Activated naive CD4-positive, alpha-beta T cell treated with anti-CD3 and anti-CD28 coated beads, Interleukin-2, amount 10 ng/mL, durations not matched to agents 7 days and 5 days (primary cell): ENCODE measurements at regions not wholly inside any gene's neighbourhood (a gene's known extent, or its start where the extent isn't known, plus 50 kb on each side); places are given as distances from the start of the nearest gene placed in this dataset.

ENCODE experiments used
- CTCF ChIA-PET: fragments of 350-600 bp; sonication (Branson Sonifier 250); formaldehyde crosslinking; loops from one replicate; lab custom pipeline; 2021; ENCODE audit warnings: antibody characterized with exemption; lab: Charles Lee
- DNase-seq: peaks from one replicate; pipeline ENCODE4 v3.0.0-alpha.2; 2020
- H3K27ac Mint-ChIP-seq: one replicate; pipeline ENCODE4 v1.8.0; 2021; ENCODE audit warnings: mild to moderate bottlenecking, moderate library complexity, mixed read lengths
- H3K27me3 Mint-ChIP-seq: one replicate; pipeline ENCODE4 v1.8.0; 2021; ENCODE audit warnings: mild to moderate bottlenecking, mixed read lengths
- H3K36me3 Mint-ChIP-seq: one replicate; pipeline ENCODE4 v1.8.0; 2021; ENCODE audit warnings: mixed read lengths
- H3K4me1 Mint-ChIP-seq: one replicate; pipeline ENCODE4 v1.8.0; 2021; ENCODE audit warnings: mixed read lengths
- H3K4me3 Mint-ChIP-seq: one replicate; pipeline ENCODE4 v1.8.0; 2021; ENCODE audit warnings: mild to moderate bottlenecking, moderate library complexity, mixed read lengths
- H3K9me3 Mint-ChIP-seq: one replicate; pipeline ENCODE4 v1.8.0; 2021; ENCODE audit warnings: mixed read lengths

- no peaks in the 10 kb centered on the region for H3K36me3 Mint-ChIP-seq
- DNase-seq: no peak
- no peaks in the 10 kb centered on the region for H3K9me3 Mint-ChIP-seq
- no peaks in the 10 kb centered on the region for H3K27me3 Mint-ChIP-seq
- no peak overlapping the region for H3K27ac Mint-ChIP-seq
- H3K4me1 Mint-ChIP-seq: no peaks in the 10 kb centered on the region
- H3K4me3 Mint-ChIP-seq: no peak overlapping the region
- CTCF ChIA-PET: no interaction called here
Measured at GRCh38 chr12:98018836-98019235, 496.6 kb upstream of the TMPO start.

GRCh38 chr12:98020376-98020775, 495.0 kb upstream of the TMPO start:
- Mint-ChIP-seq H3K4me1 (no peaks in the 10 kb centered on the region), H3K27ac (no peak overlapping the region), H3K27me3 (no peaks in the 10 kb centered on the region), H3K36me3 (no peaks in the 10 kb centered on the region), H3K9me3 (no peaks in the 10 kb centered on the region), H3K4me3 (no peak overlapping the region)
- CTCF ChIA-PET: interaction anchor here (0.6 kb wide), 1 partner anchor 1017 kb away, joined by 3 read pairs; no protein-coding TSS in a partner anchor
- no peak for DNase-seq

DNA sequence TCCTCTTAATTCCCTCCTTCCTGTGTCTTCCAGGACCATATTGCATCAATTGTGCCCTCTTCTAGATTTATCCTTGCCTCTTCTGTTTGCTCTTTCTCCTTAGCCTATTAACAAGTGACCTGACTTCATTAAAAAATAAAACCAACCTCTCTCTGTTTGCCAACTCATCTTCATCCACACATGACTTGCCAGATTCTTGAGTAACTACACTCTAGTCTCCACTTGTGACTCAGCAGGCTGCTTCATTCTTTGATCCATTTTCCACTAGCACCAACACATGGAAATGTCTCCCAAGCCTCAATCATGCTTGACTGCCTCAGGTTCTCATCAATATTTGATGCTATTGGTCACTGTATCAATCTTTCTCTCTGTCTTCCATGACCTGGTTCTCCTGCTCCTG, 492.4 kb upstream of the TMPO start:
- no peaks in the 10 kb centered on the region for H3K36me3 Mint-ChIP-seq
- H3K27me3 Mint-ChIP-seq: no peaks in the 10 kb centered on the region
- H3K4me1 Mint-ChIP-seq: no peaks in the 10 kb centered on the region
- H3K27ac Mint-ChIP-seq: no peak overlapping the region
- no peaks in the 10 kb centered on the region for H3K9me3 Mint-ChIP-seq
- CTCF ChIA-PET: no interaction called here
- DNase-seq: no peak
- no peak overlapping the region for H3K4me3 Mint-ChIP-seq

DNA sequence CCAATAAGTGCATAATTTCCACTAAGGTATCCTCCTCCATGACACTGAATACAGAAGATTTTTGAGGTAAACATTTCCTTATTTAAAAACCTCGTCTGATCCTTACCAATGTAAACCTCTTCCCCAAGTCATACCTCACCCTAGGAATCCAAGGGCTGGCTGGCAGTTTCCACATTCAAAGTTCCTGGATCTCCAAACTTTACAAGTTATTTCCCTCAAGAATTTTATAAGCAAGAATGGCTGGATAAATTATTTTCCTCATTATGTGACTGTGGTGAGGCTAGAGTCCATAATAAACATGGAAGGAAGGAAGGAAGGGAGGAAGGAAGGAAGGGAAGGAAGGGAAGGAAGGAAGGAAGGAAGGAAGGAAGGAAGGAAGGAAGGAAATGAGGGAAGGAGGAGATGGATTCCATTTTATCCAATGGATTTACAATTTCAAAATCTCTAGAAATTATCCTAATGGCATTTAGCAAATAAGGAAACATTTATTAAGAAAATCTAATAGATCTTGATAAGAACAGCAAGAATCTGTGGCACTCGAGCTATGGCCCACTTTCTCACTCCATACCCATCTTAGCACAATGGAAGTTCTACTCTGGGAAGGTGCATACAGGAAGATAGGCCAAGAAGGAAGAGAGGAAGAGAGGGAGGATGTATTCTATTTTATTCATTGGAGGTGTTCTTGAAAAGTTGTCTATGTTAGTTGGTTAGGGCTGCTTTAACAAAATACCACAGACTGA, 477.8 kb upstream of the TMPO start:
- Mint-ChIP-seq H3K4me3 (no peak overlapping the region), H3K9me3 (peaks cover 3% of the 10 kb centered on the region), H3K36me3 (no peaks in the 10 kb centered on the region), H3K27me3 (no peaks in the 10 kb centered on the region), H3K4me1 (no peaks in the 10 kb centered on the region), H3K27ac (no peak overlapping the region)
- no peak for DNase-seq
- CTCF ChIA-PET: no interaction called here

DNA sequence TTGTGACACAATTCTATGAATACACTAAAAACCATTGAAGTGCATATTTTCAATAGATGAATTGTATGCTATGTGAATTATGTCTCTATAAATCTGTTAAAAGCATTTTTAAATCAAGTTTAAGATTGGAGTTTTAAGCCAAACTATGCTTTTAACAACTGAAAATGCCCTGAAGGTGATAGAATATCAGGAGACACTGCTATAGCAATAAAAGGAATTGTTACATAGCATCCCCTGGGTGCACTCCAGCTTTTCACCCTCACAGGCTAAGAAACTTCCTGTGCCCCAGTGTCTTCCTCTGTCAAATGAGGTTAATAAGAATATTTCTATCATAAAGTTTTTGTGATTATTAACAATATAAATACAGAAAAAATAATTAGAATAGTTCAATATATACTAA, 472.7 kb upstream of the TMPO start:
- Mint-ChIP-seq H3K36me3 (no peaks in the 10 kb centered on the region), H3K4me1 (no peaks in the 10 kb centered on the region), H3K27me3 (no peaks in the 10 kb centered on the region), H3K9me3 (no peaks in the 10 kb centered on the region), H3K4me3 (no peak overlapping the region), H3K27ac (no peak overlapping the region)
- CTCF ChIA-PET: no interaction called here
- DNase-seq: no peak

- Mint-ChIP-seq H3K4me3 (no peak overlapping the region), H3K27ac (no peak overlapping the region), H3K9me3 (no peaks in the 10 kb centered on the region), H3K27me3 (no peaks in the 10 kb centered on the region), H3K36me3 (no peaks in the 10 kb centered on the region), H3K4me1 (no peaks in the 10 kb centered on the region)
- CTCF ChIA-PET: no interaction called here
- no peak for DNase-seq
Measured at GRCh38 chr12:98045395-98045794, 470.0 kb upstream of the TMPO start.

DNA sequence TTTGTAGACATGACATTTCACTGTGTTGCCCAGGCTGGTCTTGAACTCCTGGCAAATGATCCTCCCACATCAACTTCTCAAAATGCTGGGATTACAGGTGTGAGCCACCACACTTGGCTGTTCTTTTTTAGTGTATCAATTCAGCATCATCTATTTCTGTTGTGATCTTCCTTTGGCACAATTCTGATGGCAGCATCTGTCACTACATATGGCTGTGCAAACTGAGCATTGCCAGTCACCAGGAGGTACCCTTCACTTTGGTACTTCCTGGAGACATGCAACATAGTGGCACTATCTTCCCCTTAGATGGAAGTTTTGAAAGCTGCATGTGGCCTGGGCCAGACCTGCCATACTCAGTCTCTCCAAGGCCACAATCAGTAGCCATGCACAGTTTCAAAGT, 467.1 kb upstream of the TMPO start:
- CTCF ChIA-PET: no interaction called here
- no peak overlapping the region for H3K27ac Mint-ChIP-seq

DNA sequence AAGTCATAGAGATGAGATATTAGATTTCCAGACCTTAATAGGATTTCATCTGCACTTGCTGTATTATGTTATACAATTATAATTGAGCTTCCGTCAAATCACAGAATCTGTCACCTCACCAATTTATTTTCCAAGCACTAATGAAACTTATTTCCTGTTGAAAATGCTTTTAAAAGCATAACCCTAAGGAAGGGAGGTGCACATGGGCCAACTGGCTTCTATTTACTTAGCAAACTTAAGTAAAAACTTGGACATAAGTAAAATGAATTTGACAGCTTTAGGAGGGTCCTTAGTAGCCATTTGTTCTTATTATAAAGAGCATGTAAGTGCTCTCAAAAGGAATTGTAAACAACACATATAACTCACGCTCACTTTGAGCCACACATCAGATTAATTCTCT, 462.2 kb upstream of the TMPO start:
- Mint-ChIP-seq H3K4me3 (no peak overlapping the region), H3K9me3 (no peaks in the 10 kb centered on the region), H3K27me3 (no peaks in the 10 kb centered on the region), H3K4me1 (no peaks in the 10 kb centered on the region), H3K27ac (no peak overlapping the region), H3K36me3 (no peaks in the 10 kb centered on the region)
- DNase-seq: no peak
- CTCF ChIA-PET: no interaction called here

More for the DNA sequence above, 467.1 kb upstream of the TMPO start:
- Mint-ChIP-seq H3K4me3 (no peak overlapping the region), H3K36me3 (no peaks in the 10 kb centered on the region), H3K9me3 (no peaks in the 10 kb centered on the region), H3K27me3 (no peaks in the 10 kb centered on the region), H3K4me1 (no peaks in the 10 kb centered on the region)
- no peak for DNase-seq

GRCh38 chr12:98057701-98058100, 457.7 kb upstream of the TMPO start:
- no peak for DNase-seq
- Mint-ChIP-seq H3K27ac (no peak overlapping the region), H3K4me3 (no peak overlapping the region), H3K27me3 (no peaks in the 10 kb centered on the region), H3K4me1 (no peaks in the 10 kb centered on the region), H3K36me3 (no peaks in the 10 kb centered on the region), H3K9me3 (no peaks in the 10 kb centered on the region)
- CTCF ChIA-PET: no interaction called here

DNA sequence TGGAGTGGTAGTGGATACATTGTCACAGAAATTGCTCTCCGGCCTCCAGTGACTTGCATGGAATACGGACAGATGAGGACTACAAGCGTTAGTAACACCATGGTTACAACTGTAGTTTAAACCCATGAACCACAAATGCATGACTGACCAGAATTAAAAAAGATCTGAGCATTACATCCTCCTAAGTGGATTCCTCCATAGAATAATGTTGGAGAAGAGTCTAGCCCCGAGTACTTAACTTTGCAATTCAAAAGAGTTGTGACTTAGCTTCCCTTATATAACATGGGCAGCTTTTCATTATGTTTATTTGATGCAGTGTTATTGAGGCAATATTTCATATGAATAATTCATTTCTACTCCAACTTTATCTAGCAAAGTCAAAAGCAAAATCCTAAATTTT, 457.2 kb upstream of the TMPO start:
- no peaks in the 10 kb centered on the region for H3K27me3 Mint-ChIP-seq
- CTCF ChIA-PET: no interaction called here
- H3K4me1 Mint-ChIP-seq: no peaks in the 10 kb centered on the region
- no peak overlapping the region for H3K27ac Mint-ChIP-seq
- no peak overlapping the region for H3K4me3 Mint-ChIP-seq
- DNase-seq: no peak
- no peaks in the 10 kb centered on the region for H3K9me3 Mint-ChIP-seq
- no peaks in the 10 kb centered on the region for H3K36me3 Mint-ChIP-seq

GRCh38 chr12:98058838-98059237, 456.6 kb upstream of the TMPO start:
- Mint-ChIP-seq H3K27me3 (no peaks in the 10 kb centered on the region), H3K36me3 (no peaks in the 10 kb centered on the region), H3K9me3 (no peaks in the 10 kb centered on the region), H3K4me1 (no peaks in the 10 kb centered on the region), H3K4me3 (no peak overlapping the region), H3K27ac (no peak overlapping the region)
- DNase-seq: no peak
- CTCF ChIA-PET: no interaction called here

DNA sequence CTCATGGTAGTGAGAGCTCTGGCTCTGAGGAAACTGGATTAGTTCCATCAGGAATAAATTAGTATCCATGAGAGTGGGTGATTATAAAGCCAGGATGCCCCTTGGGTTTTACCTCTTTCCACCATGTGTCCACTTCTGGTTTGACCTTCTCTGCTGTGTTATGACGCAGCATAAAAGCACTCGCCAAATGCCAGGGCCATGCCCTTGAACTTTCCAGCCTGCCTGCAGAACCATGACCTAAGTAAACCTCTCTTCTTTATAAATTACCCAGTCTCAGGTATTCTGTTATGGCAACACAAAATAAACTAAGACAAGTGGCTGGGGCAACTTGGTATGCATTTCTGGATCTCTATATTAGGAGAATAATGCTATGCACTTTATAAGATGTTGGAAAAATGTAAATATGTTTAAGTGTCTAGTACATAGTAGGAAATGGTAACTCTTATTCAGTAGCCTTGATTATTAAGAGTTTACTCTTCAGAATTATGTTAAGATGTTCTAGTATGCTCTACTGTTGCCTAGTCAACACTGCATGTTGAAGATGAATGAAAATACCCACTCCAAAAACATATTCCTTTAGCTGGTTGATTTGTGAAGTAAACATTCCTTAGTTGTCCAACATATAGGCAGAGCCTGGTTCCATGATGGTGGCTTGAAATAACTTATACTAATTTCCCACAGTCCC, 455.6 kb upstream of the TMPO start:
- H3K27me3 Mint-ChIP-seq: no peaks in the 10 kb centered on the region
- H3K4me3 Mint-ChIP-seq: no peak overlapping the region
- no peaks in the 10 kb centered on the region for H3K4me1 Mint-ChIP-seq
- no peaks in the 10 kb centered on the region for H3K9me3 Mint-ChIP-seq
- no peaks in the 10 kb centered on the region for H3K36me3 Mint-ChIP-seq
- DNase-seq: no peak
- H3K27ac Mint-ChIP-seq: no peak overlapping the region
- CTCF ChIA-PET: no interaction called here

DNA sequence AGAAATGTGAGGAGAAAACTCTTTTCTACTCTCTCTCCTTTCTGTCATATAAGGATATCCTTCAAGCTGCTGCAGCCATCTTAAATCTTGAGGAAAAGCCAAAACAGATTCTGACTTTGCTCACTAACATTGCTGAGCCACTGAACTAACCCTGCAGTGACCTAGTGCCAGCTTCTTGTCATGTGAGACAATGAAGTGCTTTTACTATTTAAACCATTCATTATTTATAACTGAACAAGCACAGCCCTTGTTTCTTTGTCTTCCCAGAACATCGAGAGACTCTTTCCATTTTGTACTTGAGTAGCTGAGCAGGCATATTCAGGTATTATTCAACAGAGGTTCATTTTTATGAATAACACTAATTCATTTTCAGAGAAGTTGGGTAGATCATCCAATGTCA, 455.0 kb upstream of the TMPO start:
- Mint-ChIP-seq H3K27me3 (no peaks in the 10 kb centered on the region), H3K27ac (no peak overlapping the region), H3K36me3 (no peaks in the 10 kb centered on the region), H3K4me3 (no peak overlapping the region), H3K9me3 (no peaks in the 10 kb centered on the region), H3K4me1 (no peaks in the 10 kb centered on the region)
- CTCF ChIA-PET: no interaction called here
- no peak for DNase-seq

DNA sequence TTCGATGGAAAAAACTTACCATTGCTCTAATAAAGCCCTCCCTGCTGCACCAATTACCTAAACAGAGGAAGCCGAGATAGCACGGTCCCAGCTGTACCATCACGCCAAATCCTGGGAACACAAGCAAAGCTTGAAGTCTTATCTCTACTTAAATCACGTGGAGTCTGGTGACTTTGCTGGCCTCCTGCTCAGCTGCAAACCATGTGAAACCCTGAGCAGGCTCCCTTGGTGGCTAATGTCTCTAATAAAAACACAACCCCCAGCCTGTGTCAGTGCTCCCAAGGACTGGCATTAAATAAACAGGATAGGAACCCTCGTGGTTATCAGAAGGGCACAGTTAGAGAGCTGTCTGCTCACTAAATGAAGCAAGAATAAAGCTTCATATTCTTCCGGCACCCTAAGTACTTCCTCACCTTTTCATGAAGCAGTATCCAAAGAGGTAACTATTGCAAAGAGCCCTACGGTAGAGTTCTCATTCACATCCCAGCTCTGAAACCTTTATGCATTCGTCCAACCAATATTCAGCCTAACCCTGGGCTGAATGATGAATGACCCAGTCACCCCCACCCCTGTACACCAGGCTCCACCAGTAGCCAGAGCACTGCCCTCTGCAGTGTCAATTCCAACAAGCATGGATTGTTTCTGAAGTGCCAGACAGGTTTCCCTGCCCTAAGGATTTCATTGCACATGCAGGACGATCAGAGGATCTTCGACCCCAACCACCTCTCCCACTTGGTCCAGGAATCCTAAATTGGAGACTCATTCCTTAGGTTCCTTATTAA, 452.7 kb upstream of the TMPO start:
- H3K27me3 Mint-ChIP-seq: no peaks in the 10 kb centered on the region
- H3K9me3 Mint-ChIP-seq: no peaks in the 10 kb centered on the region
- DNase-seq: no peak
- H3K4me1 Mint-ChIP-seq: no peaks in the 10 kb centered on the region
- no peak overlapping the region for H3K4me3 Mint-ChIP-seq
- no peak overlapping the region for H3K27ac Mint-ChIP-seq
- CTCF ChIA-PET: no interaction called here
- H3K36me3 Mint-ChIP-seq: no peaks in the 10 kb centered on the region

- H3K9me3 Mint-ChIP-seq: no peaks in the 10 kb centered on the region
- no peak overlapping the region for H3K27ac Mint-ChIP-seq
- no peaks in the 10 kb centered on the region for H3K27me3 Mint-ChIP-seq
- no peaks in the 10 kb centered on the region for H3K4me1 Mint-ChIP-seq
- CTCF ChIA-PET: no interaction called here
- no peak for DNase-seq
- no peaks in the 10 kb centered on the region for H3K36me3 Mint-ChIP-seq
- no peak overlapping the region for H3K4me3 Mint-ChIP-seq
Measured at GRCh38 chr12:98064501-98064900, 450.9 kb upstream of the TMPO start.
